C4-2B (cell line): ENCODE measurements at regions not wholly inside any gene's neighbourhood (a gene's known extent, or its start where the extent isn't known, plus 50 kb on each side); places are given as distances from the start of the nearest gene placed in this dataset.

Experiments used
- ZFX ChIP-seq: fragments of 450-650 bp; IDR thresholded peaks from 2 replicates; pipeline ENCODE4 v1.6.1; 2017
- TF ChIP-seq, protein P1 (sequence below): fragments of 450-650 bp; conservative IDR thresholded peaks from 2 replicates; pipeline ENCODE4 v1.5.1; 2017; ENCODE audit warnings: mild to moderate bottlenecking

DNA sequence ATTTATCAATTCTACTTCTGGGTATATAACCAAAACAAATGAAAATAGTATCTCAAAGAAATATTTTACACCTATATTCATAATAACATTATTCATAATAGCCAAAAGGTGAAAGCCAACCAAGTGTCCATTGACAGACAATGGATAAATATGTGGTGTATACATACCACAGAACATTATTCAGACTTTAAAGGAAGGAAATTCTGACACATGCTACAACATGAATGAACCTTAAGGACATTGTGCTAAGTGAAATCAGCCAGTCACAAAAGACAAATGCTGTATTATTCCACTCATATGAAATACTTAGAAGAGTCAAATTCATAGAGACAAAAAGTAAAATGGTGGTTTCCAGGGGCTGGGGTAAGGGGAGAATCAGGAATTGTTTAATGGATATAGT is 370.5 kb upstream of the CHAC2 start:
- TF ChIP-seq, protein P1, sequence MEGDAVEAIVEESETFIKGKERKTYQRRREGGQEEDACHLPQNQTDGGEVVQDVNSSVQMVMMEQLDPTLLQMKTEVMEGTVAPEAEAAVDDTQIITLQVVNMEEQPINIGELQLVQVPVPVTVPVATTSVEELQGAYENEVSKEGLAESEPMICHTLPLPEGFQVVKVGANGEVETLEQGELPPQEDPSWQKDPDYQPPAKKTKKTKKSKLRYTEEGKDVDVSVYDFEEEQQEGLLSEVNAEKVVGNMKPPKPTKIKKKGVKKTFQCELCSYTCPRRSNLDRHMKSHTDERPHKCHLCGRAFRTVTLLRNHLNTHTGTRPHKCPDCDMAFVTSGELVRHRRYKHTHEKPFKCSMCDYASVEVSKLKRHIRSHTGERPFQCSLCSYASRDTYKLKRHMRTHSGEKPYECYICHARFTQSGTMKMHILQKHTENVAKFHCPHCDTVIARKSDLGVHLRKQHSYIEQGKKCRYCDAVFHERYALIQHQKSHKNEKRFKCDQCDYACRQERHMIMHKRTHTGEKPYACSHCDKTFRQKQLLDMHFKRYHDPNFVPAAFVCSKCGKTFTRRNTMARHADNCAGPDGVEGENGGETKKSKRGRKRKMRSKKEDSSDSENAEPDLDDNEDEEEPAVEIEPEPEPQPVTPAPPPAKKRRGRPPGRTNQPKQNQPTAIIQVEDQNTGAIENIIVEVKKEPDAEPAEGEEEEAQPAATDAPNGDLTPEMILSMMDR: no peak
- TF ChIP-seq ZFX: no peak
